Right atrium auricular region (tissue), 2 donors: ENCODE measurements at regions not wholly inside any gene's neighbourhood (a gene's known extent, or its start where the extent isn't known, plus 50 kb on each side); places are given as distances from the start of the nearest gene placed in this dataset.

ENCODE experiments used
- DNase-seq: peaks from one replicate; pipeline ENCODE4 v3.0.0-alpha.2; 2019; ENCODE audit warnings: low spot score
- H3K27ac ChIP-seq, 2 donors: fragments of 200-600 bp; sonication (generic); 1 replicate in 1 of 2; 2 replicates in 1 of 2; pipeline ENCODE4 v1.5.1; 2016 to 2019
- H3K27me3 ChIP-seq, 2 donors: fragments of 200-600 bp; sonication (generic); one replicate each; pipeline versions ENCODE4 v1.5.1 to v1.6.0; 2017 to 2019
- H3K36me3 ChIP-seq: fragments of 200-600 bp; sonication (generic); one replicate; pipeline ENCODE4 v1.5.1; 2016
- H3K4me1 ChIP-seq, 2 donors: fragments of 200-600 bp; sonication (generic); one replicate each; pipeline versions ENCODE4 v1.5.1 to v1.6.0; 2017 to 2019
- H3K4me3 ChIP-seq, 2 donors: fragments of 200-600 bp; sonication (generic); 1 replicate in 1 of 2; 2 replicates in 1 of 2; pipeline ENCODE4 v1.5.1; 2017 to 2019; ENCODE audit warnings: mild to moderate bottlenecking in 1 of 2, moderate library complexity in 1 of 2
- H3K9me3 ChIP-seq, 2 donors: fragments of 200-600 bp; sonication (generic); one replicate each; pipeline ENCODE4 v1.5.1; 2019
- TF ChIP-seq, protein P1 (sequence below), 2 donors: fragments of 200-600 bp; sonication (generic); IDR thresholded peaks; one replicate each; pipeline ENCODE4 v1.5.1; 2019; ENCODE audit warnings: antibody characterized with exemption in 2 of 2

DNA sequence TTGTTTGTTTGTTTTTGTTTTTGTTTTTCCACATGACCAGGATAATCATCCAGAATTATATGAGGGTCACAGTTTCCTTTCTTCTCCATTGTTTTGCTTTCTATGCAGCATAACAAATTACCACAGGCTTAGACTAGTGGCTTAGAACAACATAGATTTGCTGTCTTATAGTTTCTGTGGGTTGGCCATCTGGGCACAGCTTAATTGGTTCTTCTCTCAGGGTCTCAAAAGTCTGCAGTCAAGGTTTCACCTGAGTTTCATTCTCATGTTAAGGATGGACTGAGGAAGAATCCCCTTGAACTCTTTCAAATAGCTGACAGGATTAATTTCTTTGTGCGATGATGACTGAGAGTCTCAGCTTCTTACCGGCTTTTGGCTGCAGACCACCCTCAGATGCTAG, 559.8 kb downstream of the PRDM9 start:
- Histone ChIP-seq H3K27ac (no peak overlapping the region), H3K4me1 (no peaks in the 10 kb centered on the region), H3K9me3 (no peaks in the 10 kb centered on the region), H3K4me3 (no peak overlapping the region), H3K27me3 (no peaks in the 10 kb centered on the region), H3K36me3 (no peaks in the 10 kb centered on the region)
- TF ChIP-seq, protein P1, sequence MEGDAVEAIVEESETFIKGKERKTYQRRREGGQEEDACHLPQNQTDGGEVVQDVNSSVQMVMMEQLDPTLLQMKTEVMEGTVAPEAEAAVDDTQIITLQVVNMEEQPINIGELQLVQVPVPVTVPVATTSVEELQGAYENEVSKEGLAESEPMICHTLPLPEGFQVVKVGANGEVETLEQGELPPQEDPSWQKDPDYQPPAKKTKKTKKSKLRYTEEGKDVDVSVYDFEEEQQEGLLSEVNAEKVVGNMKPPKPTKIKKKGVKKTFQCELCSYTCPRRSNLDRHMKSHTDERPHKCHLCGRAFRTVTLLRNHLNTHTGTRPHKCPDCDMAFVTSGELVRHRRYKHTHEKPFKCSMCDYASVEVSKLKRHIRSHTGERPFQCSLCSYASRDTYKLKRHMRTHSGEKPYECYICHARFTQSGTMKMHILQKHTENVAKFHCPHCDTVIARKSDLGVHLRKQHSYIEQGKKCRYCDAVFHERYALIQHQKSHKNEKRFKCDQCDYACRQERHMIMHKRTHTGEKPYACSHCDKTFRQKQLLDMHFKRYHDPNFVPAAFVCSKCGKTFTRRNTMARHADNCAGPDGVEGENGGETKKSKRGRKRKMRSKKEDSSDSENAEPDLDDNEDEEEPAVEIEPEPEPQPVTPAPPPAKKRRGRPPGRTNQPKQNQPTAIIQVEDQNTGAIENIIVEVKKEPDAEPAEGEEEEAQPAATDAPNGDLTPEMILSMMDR (IDR thresholded peaks at IDR 0.05), result no peak
- no peak for DNase-seq

DNA sequence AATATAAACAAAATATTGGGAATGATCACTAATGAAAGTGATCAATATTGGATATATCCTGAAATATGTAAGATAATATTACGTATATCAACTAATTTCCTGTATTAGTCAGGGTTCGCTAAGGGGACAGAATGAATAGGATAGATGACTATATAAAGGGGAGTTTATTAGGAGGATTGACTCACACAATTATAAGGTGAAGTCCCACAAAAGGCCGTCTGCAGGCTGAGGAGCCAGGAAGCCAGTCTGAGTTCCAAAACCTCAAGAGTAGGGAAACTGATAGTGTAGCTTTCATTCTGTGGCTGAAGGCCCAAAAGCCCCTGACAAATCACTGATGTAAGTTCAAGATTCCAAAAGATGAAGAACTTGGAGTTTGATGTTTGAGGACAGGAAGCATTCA, 561.1 kb downstream of the PRDM9 start:
- H3K27me3 ChIP-seq, result no peaks in the 10 kb centered on the region
- H3K9me3 ChIP-seq, result no peaks in the 10 kb centered on the region
- H3K27ac ChIP-seq, result no peak overlapping the region
- no peak overlapping the region for H3K4me3 ChIP-seq
- no peak for DNase-seq
- no peaks in the 10 kb centered on the region for H3K4me1 ChIP-seq
- TF ChIP-seq, protein P1 (IDR thresholded peaks at IDR 0.05), result no peak
- H3K36me3 ChIP-seq, result no peaks in the 10 kb centered on the region

DNA sequence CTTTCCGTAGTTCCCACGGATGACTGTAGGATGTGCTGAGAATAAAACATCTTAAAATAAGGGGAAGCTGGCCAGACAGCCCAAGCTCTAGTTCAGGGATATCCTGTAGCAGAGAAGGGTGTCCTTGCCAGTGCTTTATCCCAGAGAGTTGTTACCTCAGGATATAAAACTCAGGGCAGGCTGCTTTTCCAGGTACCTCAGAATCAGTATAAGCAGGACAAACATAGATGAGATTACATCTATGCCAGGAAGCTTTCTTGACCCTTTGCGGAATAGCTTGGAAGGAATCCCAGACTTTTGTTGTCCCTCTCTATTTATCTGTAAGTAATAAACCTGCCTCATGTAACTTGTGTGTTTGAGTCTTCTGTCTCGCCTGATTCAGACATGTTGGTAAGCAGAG, 565.7 kb downstream of the PRDM9 start:
- TF ChIP-seq, protein P1 (IDR thresholded peaks at IDR 0.05), result no peak
- no peak for DNase-seq

DNA sequence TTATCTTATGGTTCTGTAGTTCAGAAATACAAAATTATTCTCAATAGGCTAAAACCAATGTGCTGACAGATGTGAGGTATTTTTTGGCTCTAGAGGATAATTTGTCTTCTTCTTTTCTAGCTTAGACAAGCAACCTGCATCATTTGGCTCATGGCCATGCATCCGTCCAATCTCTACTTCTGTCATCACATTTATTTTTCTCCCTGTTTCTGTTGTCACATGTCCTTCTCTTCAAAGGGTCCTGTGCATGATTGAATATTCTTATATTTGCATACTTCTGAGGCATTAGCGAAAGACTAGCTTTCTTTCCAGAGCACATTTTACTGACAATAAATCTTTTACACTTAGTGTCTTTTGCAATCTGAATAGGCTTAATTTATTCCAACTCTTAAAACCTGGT, 564.7 kb downstream of the CDH10 start:
- no peaks in the 10 kb centered on the region for H3K9me3 ChIP-seq
- H3K36me3 ChIP-seq, result no peaks in the 10 kb centered on the region
- DNase-seq, result no peak
- no peak overlapping the region for H3K27ac ChIP-seq
- no peaks in the 10 kb centered on the region for H3K27me3 ChIP-seq
- H3K4me1 ChIP-seq, result no peaks in the 10 kb centered on the region
- H3K4me3 ChIP-seq, result no peak overlapping the region
- TF ChIP-seq, protein P1 (IDR thresholded peaks at IDR 0.05), result no peak

More for the DNA sequence above, 565.7 kb downstream of the PRDM9 start:
- H3K9me3 ChIP-seq, result no peaks in the 10 kb centered on the region
- no peak overlapping the region for H3K4me3 ChIP-seq
- H3K36me3 ChIP-seq, result no peaks in the 10 kb centered on the region
- H3K27ac ChIP-seq, result no peak overlapping the region
- no peaks in the 10 kb centered on the region for H3K27me3 ChIP-seq
- H3K4me1 ChIP-seq, result no peaks in the 10 kb centered on the region

DNA sequence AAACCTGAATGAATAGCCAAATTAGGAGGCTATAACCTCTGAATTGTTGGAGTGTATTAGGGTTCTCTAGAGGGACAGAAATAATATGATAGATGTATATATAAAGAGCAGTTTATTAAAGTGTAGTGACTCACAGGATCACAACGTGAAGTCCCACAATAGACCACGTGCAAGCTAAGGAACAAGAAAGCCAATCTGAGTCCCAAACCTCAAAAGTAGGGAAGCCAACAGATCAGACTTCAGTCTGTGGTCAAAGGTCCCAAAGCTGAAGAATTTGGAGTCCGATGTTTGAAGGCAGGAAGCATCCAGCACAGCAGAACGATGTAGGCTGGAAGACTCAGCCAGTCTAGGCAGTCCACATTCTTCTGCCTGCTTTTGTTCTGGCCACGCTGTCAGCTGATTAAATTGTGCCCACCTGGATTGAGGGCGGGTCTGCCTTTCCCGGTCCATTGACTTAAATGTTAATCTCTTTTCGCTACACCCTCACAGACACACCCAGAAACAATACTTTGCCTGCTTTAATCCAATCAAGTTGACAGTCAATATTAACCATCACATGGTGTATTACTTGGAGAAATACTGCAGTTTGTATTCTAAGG, 550.6 kb downstream of the CDH10 start:
- Histone ChIP-seq H3K27me3 (no peaks in the 10 kb centered on the region), H3K9me3 (no peaks in the 10 kb centered on the region), H3K27ac (no peak overlapping the region), H3K4me3 (no peak overlapping the region), H3K36me3 (no peaks in the 10 kb centered on the region), H3K4me1 (no peaks in the 10 kb centered on the region)
- TF ChIP-seq, protein P1 (IDR thresholded peaks at IDR 0.05), result no peak
- no peak for DNase-seq

DNA sequence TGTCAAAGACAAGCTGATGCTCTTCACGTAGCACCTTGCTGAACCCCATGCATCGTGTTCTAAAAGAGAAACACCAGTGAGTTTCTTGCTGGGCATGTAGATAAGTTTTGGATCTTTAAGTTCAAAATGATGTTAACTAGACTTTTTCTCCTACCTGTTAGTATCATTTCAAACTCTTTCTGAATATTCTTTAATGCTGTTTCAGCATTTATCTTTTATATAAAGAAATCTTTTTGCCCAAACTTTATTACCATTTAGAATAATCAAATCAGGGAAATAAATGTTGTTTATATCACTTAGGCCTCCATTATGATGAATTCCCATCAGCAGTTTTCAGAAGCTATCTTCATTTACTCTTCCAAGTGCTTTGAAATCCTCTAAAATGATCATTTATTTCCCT, 542.8 kb downstream of the CDH10 start:
- H3K4me1 ChIP-seq, result no peaks in the 10 kb centered on the region
- no peaks in the 10 kb centered on the region for H3K27me3 ChIP-seq
- H3K36me3 ChIP-seq, result no peaks in the 10 kb centered on the region
- no peaks in the 10 kb centered on the region for H3K9me3 ChIP-seq
- DNase-seq, result no peak
- H3K4me3 ChIP-seq, result no peak overlapping the region
- TF ChIP-seq, protein P1 (IDR thresholded peaks at IDR 0.05), result no peak
- no peak overlapping the region for H3K27ac ChIP-seq
